ENCODE measurements at regions not wholly inside any gene's neighbourhood (a gene's known extent, or its start where the extent isn't known, plus 50 kb on each side); places are given as distances from the start of the nearest gene placed in this dataset.

- TF ChIP-seq CTCF (conservative IDR thresholded peaks at IDR 0.05; ENCODE audit: low read length) (no peak), EZH2phosphoT487 (IDR thresholded peaks at IDR 0.05; ENCODE audit: borderline replicate concordance, low read depth, low read length) (no peak)
Observed at GRCh38 chr6:119587537-119587936, 238.0 kb upstream of the MAN1A1 start.
